WTC11 (cell line): ENCODE measurements at regions not wholly inside any gene's neighbourhood (a gene's known extent, or its start where the extent isn't known, plus 50 kb on each side); places are given as distances from the start of the nearest gene placed in this dataset.
"Not testable (repeated sequence)": the region's sequence is repeated elsewhere in the genome, so short reads cannot be mapped to it uniquely, and the experiment has no call there.

Experiments
- ATAC-seq: fragments of 200-7000 bp; cut with Tn5 transposase; 2 replicates; pipeline ENCODE4 v1.10.0; 2021; ENCODE audit warnings: mild to moderate bottlenecking, moderate library complexity
- CTCF ChIA-PET: fragments of 300-600 bp; sonication (Branson Sonifier 250); formaldehyde crosslinking; loops from one replicate; lab custom pipeline; 2021; ENCODE audit warnings: antibody characterized with exemption; lab: Charles Lee
- POLR2A ChIA-PET: fragments of 350-600 bp; sonication (Branson Sonifier 250); formaldehyde crosslinking; loops from one replicate; lab custom pipeline; 2021; ENCODE audit warnings: antibody characterized with exemption; lab: Charles Lee
- DNase-seq: peaks from one replicate; pipeline ENCODE4 v3.0.0; 2021; ENCODE audit warnings: low spot score
- H3K27ac Mint-ChIP-seq: 2 replicates; pipeline ENCODE4 v1.8.0; 2021; ENCODE audit warnings: mixed read lengths
- H3K27me3 Mint-ChIP-seq: 2 replicates; pipeline ENCODE4 v1.8.0; 2021; ENCODE audit warnings: low read depth, mild to moderate bottlenecking, moderate library complexity, mixed read lengths
- H3K36me3 Mint-ChIP-seq: 2 replicates; pipeline ENCODE4 v1.8.0; 2021; ENCODE audit warnings: mixed read lengths
- H3K4me1 Mint-ChIP-seq: 2 replicates; pipeline ENCODE4 v1.8.0; 2022; ENCODE audit warnings: mixed read lengths
- H3K4me3 Mint-ChIP-seq: 2 replicates; pipeline ENCODE4 v1.8.0; 2021; ENCODE audit warnings: mild to moderate bottlenecking, moderate library complexity, mixed read lengths
- H3K9me3 Mint-ChIP-seq: 2 replicates; pipeline ENCODE4 v1.8.0; 2021; ENCODE audit warnings: mixed read lengths
- ATF2 ChIP-seq: sonication (generic); formaldehyde crosslinking; IDR thresholded peaks from 2 replicates; pipeline ENCODE4 v1.8.1; 2022; ENCODE audit warnings: low read depth, missing genetic modification reagents, borderline replicate concordance
- E2F4 ChIP-seq: sonication (generic); formaldehyde crosslinking; IDR thresholded peaks from 2 replicates; pipeline ENCODE4 v1.8.1; 2022; ENCODE audit warnings: low read depth, mild to moderate bottlenecking, moderate library complexity, missing genetic modification reagents, borderline replicate concordance
- GRHL2 ChIP-seq: fragments of 250-450 bp; sonication (Bioruptor Pico); IDR thresholded peaks from 2 replicates; pipeline ENCODE4 v1.8.0; 2022; ENCODE audit warnings: mild to moderate bottlenecking, moderate library complexity; ENCODE audit not compliant: insufficient replicate concordance, severe bottlenecking
- GTF2I ChIP-seq: fragments of 250-450 bp; sonication (Bioruptor Pico); conservative IDR thresholded peaks from 2 replicates; pipeline ENCODE4 v1.4.0; 2021; ENCODE audit warnings: mild to moderate bottlenecking
- HMGXB4 ChIP-seq: sonication (generic); formaldehyde crosslinking; IDR thresholded peaks from 2 replicates; pipeline ENCODE4 v1.8.1; 2023; ENCODE audit warnings: mild to moderate bottlenecking, moderate library complexity, missing genetic modification reagents
- MXD4 ChIP-seq: fragments of 250-450 bp; sonication (Bioruptor Pico); IDR thresholded peaks from 2 replicates; pipeline ENCODE4 v1.8.0; 2021; ENCODE audit warnings: mild to moderate bottlenecking, moderate library complexity, borderline replicate concordance
- SMAD4 ChIP-seq: sonication (generic); formaldehyde crosslinking; IDR thresholded peaks from 2 replicates; pipeline ENCODE4 v1.8.0; 2022; ENCODE audit warnings: mild to moderate bottlenecking, missing genetic modification reagents
- TEAD1 ChIP-seq: sonication (generic); formaldehyde crosslinking; IDR thresholded peaks from 2 replicates; pipeline ENCODE4 v1.8.0; 2022; ENCODE audit warnings: mild to moderate bottlenecking, missing genetic modification reagents
- TEAD4 ChIP-seq: sonication (generic); formaldehyde crosslinking; IDR thresholded peaks from 2 replicates; pipeline ENCODE4 v1.8.0; 2022; ENCODE audit warnings: mild to moderate bottlenecking, missing genetic modification reagents
- USF2 ChIP-seq: sonication (generic); formaldehyde crosslinking; IDR thresholded peaks from 2 replicates; pipeline ENCODE4 v1.8.1; 2023; ENCODE audit warnings: mild to moderate bottlenecking, missing genetic modification reagents, moderate library complexity
- ZNF263 ChIP-seq: sonication (generic); formaldehyde crosslinking; IDR thresholded peaks from 2 replicates; pipeline ENCODE4 v1.8.1; 2022; ENCODE audit warnings: low read depth, mild to moderate bottlenecking, moderate library complexity, missing genetic modification reagents
- ZNF317 ChIP-seq: sonication (generic); formaldehyde crosslinking; IDR thresholded peaks from 2 replicates; pipeline ENCODE4 v1.8.1; 2023; ENCODE audit warnings: low read depth, mild to moderate bottlenecking, moderate library complexity, missing genetic modification reagents, borderline replicate concordance
- TF ChIP-seq, protein P1 (sequence below): fragments of 200-600 bp; IDR thresholded peaks from 2 replicates; pipeline ENCODE4 v1.8.0; 2022; ENCODE audit warnings: antibody characterized with exemption
- TF ChIP-seq, protein P2 (sequence below): sonication (generic); formaldehyde crosslinking; IDR thresholded peaks from 2 replicates; pipeline ENCODE4 v1.8.0; 2022; ENCODE audit warnings: mild to moderate bottlenecking, missing genetic modification reagents
- TF ChIP-seq, protein P3 (sequence below): sonication (generic); formaldehyde crosslinking; conservative IDR thresholded peaks from 2 replicates; pipeline ENCODE4 v1.8.1; 2022; ENCODE audit warnings: mild to moderate bottlenecking, missing genetic modification reagents

GRCh38 chr4:156111686-156112085 lies 158.0 kb upstream of the CTSO start (continued):
- TF ChIP-seq MXD4 (CRISPR knock-in tag), result no peak
- TF ChIP-seq TEAD1 (CRISPR knock-in tag), result peak; percentile 42; the same call in 1 of the 2 replicates
- TF ChIP-seq, protein P1, sequence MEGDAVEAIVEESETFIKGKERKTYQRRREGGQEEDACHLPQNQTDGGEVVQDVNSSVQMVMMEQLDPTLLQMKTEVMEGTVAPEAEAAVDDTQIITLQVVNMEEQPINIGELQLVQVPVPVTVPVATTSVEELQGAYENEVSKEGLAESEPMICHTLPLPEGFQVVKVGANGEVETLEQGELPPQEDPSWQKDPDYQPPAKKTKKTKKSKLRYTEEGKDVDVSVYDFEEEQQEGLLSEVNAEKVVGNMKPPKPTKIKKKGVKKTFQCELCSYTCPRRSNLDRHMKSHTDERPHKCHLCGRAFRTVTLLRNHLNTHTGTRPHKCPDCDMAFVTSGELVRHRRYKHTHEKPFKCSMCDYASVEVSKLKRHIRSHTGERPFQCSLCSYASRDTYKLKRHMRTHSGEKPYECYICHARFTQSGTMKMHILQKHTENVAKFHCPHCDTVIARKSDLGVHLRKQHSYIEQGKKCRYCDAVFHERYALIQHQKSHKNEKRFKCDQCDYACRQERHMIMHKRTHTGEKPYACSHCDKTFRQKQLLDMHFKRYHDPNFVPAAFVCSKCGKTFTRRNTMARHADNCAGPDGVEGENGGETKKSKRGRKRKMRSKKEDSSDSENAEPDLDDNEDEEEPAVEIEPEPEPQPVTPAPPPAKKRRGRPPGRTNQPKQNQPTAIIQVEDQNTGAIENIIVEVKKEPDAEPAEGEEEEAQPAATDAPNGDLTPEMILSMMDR, result no peak

- H3K4me1 Mint-ChIP-seq, result peaks cover 53% of the 10 kb centered on the region
- TF ChIP-seq GRHL2 (CRISPR knock-in tag), result no peak
- TF ChIP-seq E2F4 (CRISPR knock-in tag), result no peak
- TF ChIP-seq, protein P1, result peak; percentile 33; the same call in 1 of the 2 replicates
- TF ChIP-seq, all 79 proteins: peak for 1
- POLR2A ChIA-PET, result no interaction called here
- Mint-ChIP-seq H3K27me3 (no peaks in the 10 kb centered on the region; the same call in 1 of the 2 replicates), H3K27ac (peak overlapping the region; percentile 22; the same call in 1 of the 2 replicates), H3K9me3 (peaks cover 21% of the 10 kb centered on the region), H3K36me3 (peaks cover 22% of the 10 kb centered on the region), H3K4me3 (no peak overlapping the region)
- peak; percentile 53 for DNase-seq
- peak; percentile 82 for ATAC-seq
- CTCF ChIA-PET, result interaction anchor here (0.7 to 1.5 kb wide), 3 partner anchors 28 to 58 kb away, joined by 3 to 4 read pairs (median 3); no protein-coding TSS in a partner anchor
These were observed 156.6 kb upstream of the CTSO start for GRCh38 chr4:156109943-156110900.

DNA sequence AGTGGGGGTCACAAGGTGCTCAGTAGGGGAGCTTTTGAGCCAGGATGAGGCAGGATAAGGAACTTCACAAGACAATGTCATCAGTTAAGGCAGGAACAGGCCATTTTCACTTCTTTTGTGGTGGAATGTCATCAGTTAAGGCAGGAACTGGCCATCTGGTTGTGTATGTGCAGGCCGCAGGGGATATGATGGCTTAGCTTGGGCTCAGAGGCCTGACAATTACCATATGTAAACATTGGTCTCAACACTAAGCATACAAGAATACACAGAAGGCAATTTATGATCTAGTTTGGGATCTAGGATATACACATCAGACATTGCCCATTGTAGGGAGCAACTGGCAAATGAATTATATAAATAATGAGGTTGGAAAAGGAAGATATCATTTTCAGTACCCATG lies 155.4 kb upstream of the CTSO start:
- H3K36me3 Mint-ChIP-seq, result peaks cover 22% of the 10 kb centered on the region
- peaks cover 21% of the 10 kb centered on the region for H3K9me3 Mint-ChIP-seq
- peak; percentile 29; the same call in 1 of the 2 replicates for TF ChIP-seq TEAD1 (CRISPR knock-in tag)
- DNase-seq, H3K27me3 Mint-ChIP-seq, POLR2A ChIA-PET, CTCF ChIA-PET: not testable (repeated sequence)
- H3K27ac Mint-ChIP-seq, result 0 out of 2 replicates have a peak overlapping the region, but pooled peaks have one; percentile 61
- H3K4me3 Mint-ChIP-seq, result peak overlapping the region; percentile 57
- H3K4me1 Mint-ChIP-seq, result peaks cover 53% of the 10 kb centered on the region
- peak; percentile 14; the same call in 1 of the 2 replicates for ATAC-seq

- Mint-ChIP-seq H3K4me3 (no peak overlapping the region), H3K27me3 (no peaks in the 10 kb centered on the region), H3K27ac (no peak overlapping the region), H3K36me3 (peaks cover 12% of the 10 kb centered on the region), H3K4me1 (peaks cover 13% of the 10 kb centered on the region), H3K9me3 (peaks cover 10% of the 10 kb centered on the region)
- DNase-seq (no peak), ATAC-seq (no peak)
- ChIA-PET POLR2A (no interaction called here), CTCF (no interaction called here)
- no peak for TF ChIP-seq ZNF263
- no peak for TF ChIP-seq GTF2I (CRISPR knock-in tag)
- no peak for TF ChIP-seq USF2
- no peak for TF ChIP-seq SMAD4 (CRISPR knock-in tag)
- TF ChIP-seq ATF2 (CRISPR knock-in tag), result no peak
- TF ChIP-seq, protein P2, sequence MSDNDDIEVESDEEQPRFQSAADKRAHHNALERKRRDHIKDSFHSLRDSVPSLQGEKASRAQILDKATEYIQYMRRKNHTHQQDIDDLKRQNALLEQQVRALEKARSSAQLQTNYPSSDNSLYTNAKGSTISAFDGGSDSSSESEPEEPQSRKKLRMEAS, result no peak
- TF ChIP-seq, protein P3, sequence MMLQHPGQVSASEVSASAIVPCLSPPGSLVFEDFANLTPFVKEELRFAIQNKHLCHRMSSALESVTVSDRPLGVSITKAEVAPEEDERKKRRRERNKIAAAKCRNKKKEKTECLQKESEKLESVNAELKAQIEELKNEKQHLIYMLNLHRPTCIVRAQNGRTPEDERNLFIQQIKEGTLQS (CRISPR knock-in tag), result no peak
- TF ChIP-seq ZNF317 (CRISPR knock-in tag), result no peak
- TF ChIP-seq HMGXB4 (CRISPR knock-in tag), result no peak
- TF ChIP-seq TEAD4 (CRISPR knock-in tag), result no peak
These were observed 149.6 kb upstream of the CTSO start for GRCh38 chr4:156103311-156103710.
